Activated CD4-positive, CD25-positive, alpha-beta regulatory T cell (primary cell): ENCODE measurements at regions not wholly inside any gene's neighbourhood (a gene's known extent, or its start where the extent isn't known, plus 50 kb on each side); places are given as distances from the start of the nearest gene placed in this dataset.
"Not testable (repeated sequence)": the region's sequence is repeated elsewhere in the genome, so short reads cannot be mapped to it uniquely, and the experiment has no call there.

Experiments used
- DNase-seq, 4 experiments: peaks; one replicate each; lab custom pipeline; 2025; lab: John Stamatoyannopoulos, UW

GRCh38 chr21:35397781-35398180 lies 348.7 kb upstream of the RUNX1 start:
- DNase-seq, result no peak

GRCh38 chr21:35396655-35397054 lies 347.6 kb upstream of the RUNX1 start:
- no peak for DNase-seq

GRCh38 chr21:35395728-35396127 lies 346.6 kb upstream of the RUNX1 start:
- no peak for DNase-seq

GRCh38 chr21:35394634-35395369 lies 345.7 kb upstream of the RUNX1 start:
- no peak for DNase-seq

GRCh38 chr21:35394049-35394448 lies 344.9 kb upstream of the RUNX1 start:
- no peak for DNase-seq

- DNase-seq, result no peak
Observed at GRCh38 chr21:35390013-35390776, 341.1 kb upstream of the RUNX1 start.

- DNase-seq, result no peak
Observed at GRCh38 chr21:35386491-35387079, 337.5 kb upstream of the RUNX1 start.

- DNase-seq, result no peak
Observed at GRCh38 chr21:35384375-35384774, 335.3 kb upstream of the RUNX1 start.

- DNase-seq, result no peak
Observed at GRCh38 chr21:35382696-35383095, 333.6 kb upstream of the RUNX1 start.

GRCh38 chr21:35381743-35382310 lies 332.7 kb upstream of the RUNX1 start:
- no peak for DNase-seq

GRCh38 chr21:35380304-35380703 lies 331.2 kb upstream of the RUNX1 start:
- DNase-seq, result not testable (repeated sequence)

- no peak for DNase-seq
Observed at GRCh38 chr21:35378881-35379280, 329.8 kb upstream of the RUNX1 start.

GRCh38 chr21:35377505-35378090 lies 328.5 kb upstream of the RUNX1 start:
- no peak for DNase-seq

- DNase-seq, result no peak
Observed at GRCh38 chr21:35376406-35377135, 327.5 kb upstream of the RUNX1 start.

- no peak for DNase-seq
Observed at GRCh38 chr21:35375115-35375514, 326.0 kb upstream of the RUNX1 start.

GRCh38 chr21:35373998-35374397 lies 324.9 kb upstream of the RUNX1 start:
- DNase-seq, result no peak

- no peak for DNase-seq
Observed at GRCh38 chr21:35372201-35372600, 323.1 kb upstream of the RUNX1 start.

GRCh38 chr21:35370671-35371070 lies 321.6 kb upstream of the RUNX1 start:
- DNase-seq, result no peak

GRCh38 chr21:35370071-35370470 lies 321.0 kb upstream of the RUNX1 start:
- no peak for DNase-seq

- no peak for DNase-seq
Observed at GRCh38 chr21:35368326-35368725, 319.2 kb upstream of the RUNX1 start.

- no peak for DNase-seq
Observed at GRCh38 chr21:35367553-35367952, 318.5 kb upstream of the RUNX1 start.
